ENCODE measurements at regions not wholly inside any gene's neighbourhood (a gene's known extent, or its start where the extent isn't known, plus 50 kb on each side); places are given as distances from the start of the nearest gene placed in this dataset.

DNA sequence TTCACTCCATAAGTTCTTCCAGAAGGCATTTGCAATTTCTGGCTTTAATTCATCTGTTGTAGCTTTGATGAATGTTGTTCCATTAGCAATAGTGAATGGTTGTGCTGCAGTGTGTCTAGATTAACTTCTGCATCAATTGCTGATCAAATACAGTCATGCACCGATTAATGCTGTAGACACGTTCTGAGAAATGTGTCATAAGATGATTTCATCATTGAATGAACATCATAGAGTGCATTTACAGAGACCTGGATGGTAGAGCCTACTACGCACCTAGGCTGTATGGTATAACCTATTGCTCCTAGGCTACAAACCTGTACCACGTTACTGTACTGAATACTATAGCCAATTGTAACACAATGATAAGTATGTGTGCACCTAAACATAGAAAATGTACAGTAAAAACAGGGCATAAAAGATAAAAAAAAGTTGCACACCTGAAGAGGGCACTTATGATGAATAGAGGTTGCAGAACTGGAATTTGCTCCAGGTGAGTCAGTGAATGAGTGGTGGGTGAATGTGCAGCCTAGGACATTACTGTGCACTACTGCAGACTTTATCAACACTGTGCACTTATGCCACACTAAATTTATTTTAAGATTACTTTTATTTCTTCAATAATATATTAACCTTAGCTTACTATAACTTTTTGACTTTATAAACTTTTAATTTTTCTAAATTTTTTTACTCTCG lies 170.7 kb downstream of the HERPUD2 start:
- no peak for DNase-seq
- Histone ChIP-seq H3K9me3 (ENCODE audit: severe bottlenecking) (no peaks in the 10 kb centered on the region), H3K36me3 (no peaks in the 10 kb centered on the region), H3K4me3 (ENCODE audit: low read depth, low read length) (no peak overlapping the region), H3K27me3 (ENCODE audit: insufficient read depth, low read depth, severe bottlenecking) (no peaks in the 10 kb centered on the region), H3K27ac (no peak overlapping the region)
- TF ChIP-seq, protein P1, sequence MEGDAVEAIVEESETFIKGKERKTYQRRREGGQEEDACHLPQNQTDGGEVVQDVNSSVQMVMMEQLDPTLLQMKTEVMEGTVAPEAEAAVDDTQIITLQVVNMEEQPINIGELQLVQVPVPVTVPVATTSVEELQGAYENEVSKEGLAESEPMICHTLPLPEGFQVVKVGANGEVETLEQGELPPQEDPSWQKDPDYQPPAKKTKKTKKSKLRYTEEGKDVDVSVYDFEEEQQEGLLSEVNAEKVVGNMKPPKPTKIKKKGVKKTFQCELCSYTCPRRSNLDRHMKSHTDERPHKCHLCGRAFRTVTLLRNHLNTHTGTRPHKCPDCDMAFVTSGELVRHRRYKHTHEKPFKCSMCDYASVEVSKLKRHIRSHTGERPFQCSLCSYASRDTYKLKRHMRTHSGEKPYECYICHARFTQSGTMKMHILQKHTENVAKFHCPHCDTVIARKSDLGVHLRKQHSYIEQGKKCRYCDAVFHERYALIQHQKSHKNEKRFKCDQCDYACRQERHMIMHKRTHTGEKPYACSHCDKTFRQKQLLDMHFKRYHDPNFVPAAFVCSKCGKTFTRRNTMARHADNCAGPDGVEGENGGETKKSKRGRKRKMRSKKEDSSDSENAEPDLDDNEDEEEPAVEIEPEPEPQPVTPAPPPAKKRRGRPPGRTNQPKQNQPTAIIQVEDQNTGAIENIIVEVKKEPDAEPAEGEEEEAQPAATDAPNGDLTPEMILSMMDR (IDR thresholded peaks at IDR 0.05; ENCODE audit: low read depth, low read length): no peak

DNA sequence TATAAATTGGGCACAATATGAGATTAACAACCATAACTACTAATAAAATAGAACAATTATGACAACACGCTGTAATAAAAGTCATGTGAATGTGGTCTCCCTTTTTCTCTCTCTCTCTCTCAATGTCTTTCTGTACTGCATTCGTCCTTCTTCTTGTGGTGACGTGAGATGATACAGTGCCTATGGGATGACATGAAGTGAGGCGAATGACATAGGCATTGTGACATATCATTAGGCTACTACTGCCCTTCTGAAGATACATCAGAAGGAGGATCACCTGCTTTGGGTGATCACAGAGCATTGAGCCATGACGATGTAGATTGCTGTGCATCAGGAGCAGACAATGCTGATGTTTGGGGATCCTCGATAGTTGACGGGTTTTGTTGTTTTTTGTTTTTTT lies 171.6 kb downstream of the HERPUD2 start:
- H3K36me3 ChIP-seq: no peaks in the 10 kb centered on the region
- H3K9me3 ChIP-seq (ENCODE audit: severe bottlenecking): no peaks in the 10 kb centered on the region
- TF ChIP-seq, protein P1 (IDR thresholded peaks at IDR 0.05; ENCODE audit: low read depth, low read length): no peak
- H3K4me3 ChIP-seq (ENCODE audit: low read depth, low read length): no peak overlapping the region
- no peak overlapping the region for H3K27ac ChIP-seq
- H3K27me3 ChIP-seq (ENCODE audit: insufficient read depth, low read depth, severe bottlenecking): no peaks in the 10 kb centered on the region
- DNase-seq: no peak

DNA sequence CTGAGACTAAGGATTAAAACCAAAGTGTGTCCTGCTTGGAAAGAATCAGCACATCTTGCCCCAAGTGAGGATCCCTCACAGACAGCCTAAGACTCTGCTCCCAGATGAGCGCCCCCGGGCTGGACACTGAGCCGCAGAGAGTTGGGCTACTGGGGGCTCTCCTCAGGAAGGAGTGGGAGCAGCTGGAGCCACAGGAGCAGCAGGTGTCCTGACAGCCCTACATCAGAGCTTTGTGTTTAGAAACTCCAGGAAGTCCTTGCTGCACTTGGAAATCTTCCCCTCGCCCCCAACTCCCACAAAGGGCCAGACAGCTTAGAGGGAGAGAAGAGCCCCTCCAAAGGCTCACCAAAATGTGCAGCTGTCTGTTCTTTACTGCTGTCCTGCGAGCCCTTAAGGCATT lies 172.2 kb downstream of the HERPUD2 start:
- no peaks in the 10 kb centered on the region for H3K9me3 ChIP-seq (ENCODE audit: severe bottlenecking)
- DNase-seq: no peak
- H3K27me3 ChIP-seq (ENCODE audit: insufficient read depth, low read depth, severe bottlenecking): no peaks in the 10 kb centered on the region
- H3K36me3 ChIP-seq: no peaks in the 10 kb centered on the region
- TF ChIP-seq, protein P1 (IDR thresholded peaks at IDR 0.05; ENCODE audit: low read depth, low read length): no peak
- H3K4me3 ChIP-seq (ENCODE audit: low read depth, low read length): no peak overlapping the region
- H3K27ac ChIP-seq: no peak overlapping the region

- Histone ChIP-seq H3K36me3 (no peaks in the 10 kb centered on the region), H3K9me3 (ENCODE audit: severe bottlenecking) (no peaks in the 10 kb centered on the region), H3K4me3 (ENCODE audit: low read depth, low read length) (no peak overlapping the region), H3K27me3 (ENCODE audit: insufficient read depth, low read depth, severe bottlenecking) (no peaks in the 10 kb centered on the region), H3K27ac (no peak overlapping the region)
- TF ChIP-seq, protein P1 (IDR thresholded peaks at IDR 0.05; ENCODE audit: low read depth, low read length): no peak
- DNase-seq: no peak
Measured at GRCh38 chr7:35521941-35522340, 173.0 kb downstream of the HERPUD2 start.

- DNase-seq: no peak
- TF ChIP-seq, protein P1 (IDR thresholded peaks at IDR 0.05; ENCODE audit: low read depth, low read length): no peak
- no peaks in the 10 kb centered on the region for H3K9me3 ChIP-seq (ENCODE audit: severe bottlenecking)
- no peaks in the 10 kb centered on the region for H3K27me3 ChIP-seq (ENCODE audit: insufficient read depth, low read depth, severe bottlenecking)
- H3K36me3 ChIP-seq: no peaks in the 10 kb centered on the region
- H3K27ac ChIP-seq: no peak overlapping the region
- H3K4me3 ChIP-seq (ENCODE audit: low read depth, low read length): no peak overlapping the region
Measured at GRCh38 chr7:35520810-35521625, 173.9 kb downstream of the HERPUD2 start.

All from WERI-Rb-1 (cell line).